Amygdala (tissue), 56 donors: ENCODE measurements at regions not wholly inside any gene's neighbourhood (a gene's known extent, or its start where the extent isn't known, plus 50 kb on each side); places are given as distances from the start of the nearest gene placed in this dataset.
A peak's percentile ranks its signal among the peaks of the same experiment; 100 is the strongest.

Experiments used
- DNase-seq, 56 donors: peaks; one replicate each; lab custom pipeline; 2025; lab: John Stamatoyannopoulos, UW

DNA sequence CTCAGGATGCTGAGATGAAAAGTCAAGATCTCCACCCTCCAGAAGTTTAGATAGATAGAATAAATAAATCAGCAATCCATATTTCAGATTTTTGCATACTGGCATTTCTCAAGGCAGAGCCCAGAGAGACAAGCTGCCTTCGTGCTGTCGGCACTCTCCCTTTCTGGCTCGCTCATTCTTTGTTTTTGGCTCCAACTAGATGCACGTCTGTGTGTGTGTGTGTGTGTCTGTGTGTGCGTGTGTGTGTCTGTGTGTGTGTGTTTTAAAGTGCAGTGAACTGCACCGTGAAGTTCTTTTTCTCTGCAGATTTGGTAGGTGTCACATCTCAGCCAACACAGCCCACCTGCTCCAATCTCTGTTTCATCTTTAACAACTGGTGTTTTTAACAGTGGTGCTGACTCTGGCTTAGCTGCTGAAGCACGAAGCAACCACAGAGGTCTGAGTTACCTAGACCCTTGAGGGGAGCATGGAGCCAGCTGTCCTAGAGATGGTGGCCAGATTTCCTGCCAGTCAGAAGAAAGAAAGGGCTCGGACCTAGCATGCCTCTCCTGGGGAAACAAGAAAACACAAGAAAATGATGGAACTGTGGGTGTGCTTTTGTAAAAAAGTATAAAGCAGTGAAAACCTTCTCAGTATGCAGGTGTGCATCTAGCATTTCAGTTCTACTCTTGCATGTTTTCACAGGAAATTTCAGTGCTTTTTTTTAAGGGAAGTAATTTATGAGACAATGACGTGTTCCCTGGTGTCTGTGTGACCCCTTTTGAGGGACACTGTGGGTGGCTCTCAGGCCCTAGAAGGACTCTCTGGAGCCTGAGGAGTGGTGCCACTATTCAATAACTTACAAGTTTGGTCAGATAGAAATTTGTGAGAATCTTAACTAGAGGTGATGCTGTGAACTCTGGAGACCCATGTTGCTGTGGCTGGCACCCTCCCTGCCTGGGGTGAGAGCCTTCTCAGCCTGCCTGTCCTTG, 364.3 kb downstream of the RNF144A start:
- DNase-seq = peak in 1 of 56 donors; percentile 14

GRCh38 chr2:7286120-7286519, 368.9 kb downstream of the RNF144A start:
- DNase-seq = no peak

- no peak for DNase-seq
Measured at GRCh38 chr2:7288484-7288883, 371.3 kb downstream of the RNF144A start.

- DNase-seq = no peak
Measured at GRCh38 chr2:7289697-7290096, 372.5 kb downstream of the RNF144A start.

GRCh38 chr2:7292154-7292691, 375.0 kb downstream of the RNF144A start:
- DNase-seq = peak in 8 of 56 donors; percentile 3 to 50 (median 12)

DNA sequence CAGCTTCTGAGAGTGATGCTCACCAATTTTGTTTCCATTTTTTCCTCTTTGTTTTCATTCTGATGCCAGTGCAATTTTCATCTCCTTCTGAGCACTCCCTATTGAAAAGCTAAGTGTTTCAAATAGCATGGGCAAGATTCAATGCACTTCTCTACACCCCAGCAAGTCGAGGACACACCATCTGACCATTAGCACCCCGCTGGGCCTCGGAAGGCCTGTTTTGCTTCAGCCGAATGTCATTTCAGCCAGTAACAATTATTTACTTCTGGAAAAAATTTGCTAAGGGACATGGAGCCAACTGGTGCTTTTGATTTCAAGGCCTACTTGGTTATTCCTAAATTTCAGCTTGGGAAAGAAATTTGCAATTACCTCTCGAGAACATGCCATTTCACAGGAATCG, 392.4 kb downstream of the RNF144A start:
- DNase-seq = no peak

DNA sequence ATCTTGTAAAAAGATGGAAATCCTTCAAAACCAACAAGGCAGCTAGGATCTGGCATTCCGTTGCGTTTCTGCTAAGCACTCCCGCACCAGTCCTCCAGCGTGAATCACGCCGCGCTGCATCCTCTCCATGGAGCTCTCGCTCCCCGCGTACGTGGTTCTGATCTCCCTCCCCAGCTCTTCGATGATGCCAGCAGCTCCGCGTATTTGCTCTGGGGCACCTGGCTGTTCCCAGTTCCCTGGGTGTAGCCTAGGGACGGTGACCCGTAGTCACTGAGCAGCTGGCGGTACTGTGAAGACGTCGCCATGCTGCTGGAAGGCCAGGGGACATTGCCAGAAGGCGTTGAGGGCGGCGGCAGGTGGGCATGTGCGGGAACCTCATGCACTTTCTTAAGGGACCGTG, 407.5 kb downstream of the RNF144A start:
- no peak for DNase-seq

- DNase-seq = no peak
Measured at GRCh38 chr2:7325186-7325585, 408.0 kb downstream of the RNF144A start.

GRCh38 chr2:7329465-7329864, 412.3 kb downstream of the RNF144A start:
- no peak for DNase-seq

DNA sequence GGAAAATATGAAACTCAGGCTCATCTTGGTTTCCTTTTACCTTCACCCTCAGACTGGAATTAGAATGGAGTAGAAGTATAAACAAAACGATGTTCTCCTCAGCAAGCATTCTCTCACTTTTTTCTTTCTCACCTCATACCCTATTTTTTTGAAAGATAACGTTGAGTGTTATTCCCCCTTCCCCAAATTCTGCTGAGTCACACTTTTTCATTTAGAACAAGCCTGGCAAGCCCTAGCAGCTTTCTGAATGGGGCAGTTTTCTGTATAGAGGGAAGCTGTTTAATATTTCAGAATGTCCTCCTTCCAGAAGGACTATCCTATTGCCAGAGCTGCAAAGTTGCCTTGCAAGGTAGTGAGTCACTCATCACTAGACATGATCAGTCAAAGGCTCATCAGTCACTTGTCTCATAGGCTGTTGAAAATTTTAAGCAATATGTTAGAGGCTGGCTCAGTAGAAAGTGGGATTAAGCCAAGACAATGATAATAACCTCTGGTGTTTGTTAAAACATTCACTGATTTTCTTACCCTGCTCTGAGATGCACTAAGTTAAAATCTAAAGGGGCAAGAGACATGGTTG, 416.1 kb downstream of the RNF144A start:
- no peak for DNase-seq

- DNase-seq = no peak
Measured at GRCh38 chr2:7333960-7334493, 416.8 kb downstream of the RNF144A start.

DNA sequence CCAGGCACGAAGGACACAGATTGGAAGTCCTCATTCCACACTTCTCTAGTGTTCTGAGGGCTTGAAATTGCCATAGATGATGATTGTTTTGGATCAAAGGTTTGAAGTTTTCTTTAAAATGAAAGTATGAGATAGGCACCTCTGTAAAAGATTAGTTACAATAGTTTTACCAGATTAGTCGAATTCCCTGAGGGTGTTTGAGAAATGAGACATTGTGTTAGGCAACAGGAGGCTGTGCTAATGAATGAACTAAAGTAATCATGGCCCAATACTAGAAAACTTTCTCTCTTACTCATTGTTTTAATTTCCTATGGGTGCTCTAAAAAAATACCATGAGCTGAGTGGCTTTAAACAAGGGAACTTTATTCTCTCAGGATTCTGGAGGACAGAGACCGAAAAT, 421.7 kb downstream of the RNF144A start:
- no peak for DNase-seq

DNA sequence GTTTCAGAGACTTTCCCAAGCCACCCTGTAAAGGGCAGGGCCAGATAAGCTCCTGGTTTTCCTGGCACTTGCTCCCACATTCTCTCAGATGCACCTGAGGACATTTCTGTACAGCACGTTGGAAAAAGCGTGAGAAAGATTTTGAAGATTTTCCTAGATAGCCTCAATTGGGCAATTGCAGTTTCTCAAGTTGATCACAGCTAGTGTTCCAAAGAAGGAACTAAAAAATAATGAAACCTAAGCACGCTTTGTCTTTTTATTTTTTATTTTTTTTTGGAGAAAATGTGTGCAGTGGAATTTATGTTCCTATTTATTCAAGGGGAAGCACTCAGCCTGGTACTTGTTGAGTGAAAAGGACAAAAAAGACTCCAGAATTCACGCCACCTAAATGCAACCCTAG, 429.1 kb downstream of the RNF144A start:
- DNase-seq = no peak

DNA sequence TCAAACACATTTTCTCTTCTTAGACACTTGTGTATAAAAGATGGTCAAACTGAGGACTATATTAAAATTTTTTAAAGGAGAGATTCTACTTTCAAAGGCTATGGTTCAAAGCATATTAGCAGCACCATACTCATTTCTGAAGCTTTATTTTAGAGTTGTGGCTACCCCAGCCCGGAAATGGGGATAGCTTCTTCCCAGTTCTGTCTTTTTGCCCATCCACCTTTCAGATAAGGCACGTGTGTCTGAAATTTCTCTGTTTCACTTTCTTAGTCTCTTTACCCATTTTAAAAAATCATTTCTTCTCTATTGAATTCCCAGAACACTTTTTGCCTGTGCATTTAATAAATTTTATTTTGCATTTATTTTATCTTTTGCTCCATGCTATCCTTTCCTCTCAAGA, 431.5 kb downstream of the RNF144A start:
- no peak for DNase-seq

- peak in 3 of 56 donors; percentile 5 to 9 (median 8) for DNase-seq
Measured at GRCh38 chr2:7352191-7352590, 435.0 kb downstream of the RNF144A start.

DNA sequence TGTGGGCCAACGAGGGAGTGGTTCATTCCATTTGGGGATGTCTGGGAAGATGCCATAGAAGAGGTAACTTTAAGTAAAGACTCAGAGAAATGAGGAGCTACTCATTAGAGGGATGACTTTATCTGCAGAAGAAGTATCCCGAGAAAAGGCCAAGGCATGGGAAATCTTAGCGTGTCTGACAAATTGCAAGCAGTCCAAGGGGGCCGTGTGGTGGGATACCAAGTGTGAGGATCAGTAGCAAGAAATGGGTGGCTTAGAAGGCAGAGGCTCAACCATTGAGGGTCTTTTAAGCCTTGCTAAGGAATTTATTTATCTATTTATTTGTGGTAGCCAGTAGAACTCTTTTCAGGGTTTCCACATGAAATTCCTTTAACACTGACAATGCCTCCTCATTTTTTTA, 436.4 kb downstream of the RNF144A start:
- DNase-seq = no peak

DNA sequence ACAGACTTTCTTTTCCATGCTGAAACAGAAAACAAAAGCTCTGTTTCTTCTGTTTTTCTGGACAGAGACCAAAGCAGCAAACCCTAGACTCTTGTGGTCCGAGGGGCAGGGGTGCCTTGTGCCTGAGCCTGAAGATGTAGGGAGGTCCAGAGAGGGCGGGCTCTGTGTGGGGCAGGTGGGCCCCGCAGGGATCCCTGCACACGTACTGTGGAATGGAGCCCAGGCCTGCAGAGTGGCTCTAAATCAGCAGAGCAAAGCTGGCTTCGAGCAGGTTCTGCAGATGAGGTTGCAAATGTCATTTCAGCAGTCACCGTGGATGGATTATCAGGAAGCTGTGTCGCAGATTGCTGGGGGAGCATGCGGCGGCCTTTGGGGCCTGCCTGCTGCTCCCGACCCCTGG, 438.6 kb downstream of the RNF144A start:
- no peak for DNase-seq

- DNase-seq = no peak
Measured at GRCh38 chr2:7356909-7357584, 439.8 kb downstream of the RNF144A start.

DNA sequence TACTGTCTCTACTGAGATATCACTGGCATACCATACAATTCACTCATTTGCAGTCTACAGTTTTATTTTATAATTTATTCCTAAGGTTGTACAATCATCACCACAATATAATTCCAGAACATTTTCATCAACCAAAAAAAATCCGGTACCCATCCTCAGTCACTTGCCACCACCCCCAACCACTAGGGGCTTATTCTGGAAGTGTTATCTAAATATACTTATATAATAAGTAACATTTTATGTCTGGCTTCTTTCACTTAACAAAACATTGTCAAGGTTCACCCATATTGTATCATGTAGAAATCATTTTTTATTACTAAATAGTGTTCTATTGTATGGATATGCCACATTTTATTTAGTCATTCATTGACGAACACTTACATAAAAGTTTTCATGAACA, 440.8 kb downstream of the RNF144A start:
- DNase-seq = no peak

- DNase-seq = no peak
Measured at GRCh38 chr2:7358865-7359447, 441.7 kb downstream of the RNF144A start.
